IPS-NIHi7 (cell line): ENCODE measurements at regions not wholly inside any gene's neighbourhood (a gene's known extent, or its start where the extent isn't known, plus 50 kb on each side); places are given as distances from the start of the nearest gene placed in this dataset.
"Not testable (repeated sequence)": the region's sequence is repeated elsewhere in the genome, so short reads cannot be mapped to it uniquely, and the experiment has no call there.

Experiments
- DNase-seq: peaks from one replicate; pipeline ENCODE4 v3.0.0; 2012; ENCODE audit warnings: mixed read lengths; ENCODE audit errors: extremely low spot score

DNA sequence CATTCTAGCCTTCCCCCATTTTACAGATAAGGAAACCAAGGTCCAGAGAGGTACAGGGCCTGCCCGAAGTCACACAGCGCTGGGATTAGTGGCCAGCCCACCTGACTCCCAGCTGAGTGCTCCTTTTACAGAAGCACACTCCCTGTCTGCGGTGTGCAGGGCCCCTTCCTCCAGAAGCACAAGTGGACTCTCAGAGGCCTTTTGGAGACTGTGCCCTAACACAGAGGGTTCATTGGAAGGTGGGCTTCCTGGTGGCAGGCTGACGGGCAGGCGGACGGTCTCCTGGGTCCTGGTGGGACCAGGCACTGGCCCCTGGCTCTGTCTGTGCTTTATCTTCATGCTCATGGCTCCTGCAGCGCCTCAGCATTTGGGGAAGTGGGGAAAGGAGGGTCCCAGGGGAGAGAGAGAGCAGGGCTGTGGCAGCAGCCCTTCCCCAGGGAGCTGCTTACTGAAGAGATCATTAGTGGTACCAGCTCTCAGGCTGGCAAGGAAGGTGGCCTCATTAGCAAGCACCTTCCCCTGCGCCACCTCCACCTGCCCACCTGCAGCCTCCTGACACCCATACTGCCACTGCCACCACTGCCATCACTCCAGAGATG lies 83.1 kb upstream of the GOLGA6L4 start:
- DNase-seq: not testable (repeated sequence)

DNA sequence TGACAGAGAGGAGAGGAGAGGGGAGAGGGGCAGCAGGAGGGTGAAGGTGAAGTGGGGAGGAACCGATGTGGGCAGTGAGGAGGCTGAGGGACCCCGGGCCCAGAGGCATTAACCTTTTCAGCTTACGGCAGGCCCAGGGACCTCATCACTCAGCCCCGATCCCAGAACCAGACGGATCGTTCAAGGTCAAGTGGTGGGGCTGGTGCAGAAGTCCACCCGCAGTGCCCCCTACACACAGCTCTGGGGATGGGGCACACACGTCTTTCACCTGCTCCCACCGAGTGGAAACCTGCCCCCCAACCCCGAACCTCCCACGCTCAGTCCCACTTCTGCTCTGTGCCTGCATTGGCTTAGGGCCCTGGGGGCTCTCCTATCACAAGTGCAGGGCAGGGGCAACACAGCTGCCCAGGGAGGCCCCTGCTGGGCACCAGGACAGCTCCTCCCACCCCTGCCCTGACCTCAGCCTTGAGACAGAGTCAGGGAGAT lies 81.9 kb upstream of the GOLGA6L4 start:
- DNase-seq: not testable (repeated sequence)

DNA sequence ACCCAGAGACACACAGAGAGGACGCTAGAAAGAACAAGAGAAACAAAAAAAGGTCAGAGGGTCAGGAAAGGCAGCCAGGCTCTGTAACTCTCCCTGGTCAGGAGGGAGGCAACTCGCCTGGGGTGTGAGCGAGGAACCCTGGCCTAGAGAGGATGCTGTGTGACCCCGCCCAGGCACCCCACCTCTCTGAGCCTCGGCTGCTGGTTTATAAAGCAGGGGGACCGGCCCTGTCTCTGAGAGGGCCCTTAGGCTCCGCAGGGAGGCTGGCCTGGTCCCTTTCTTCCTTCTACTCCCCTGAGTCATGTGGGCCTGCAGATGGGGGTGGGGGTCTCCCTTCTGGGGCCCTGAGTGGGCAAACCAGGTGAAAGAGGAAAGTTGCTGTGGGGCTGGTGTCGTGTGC lies 81.3 kb upstream of the GOLGA6L4 start:
- DNase-seq: not testable (repeated sequence)

GRCh38 chr15:84154787-84155186 lies 80.8 kb upstream of the GOLGA6L4 start:
- not testable (repeated sequence) for DNase-seq

GRCh38 chr15:84155792-84156587 lies 79.6 kb upstream of the GOLGA6L4 start:
- not testable (repeated sequence) for DNase-seq

DNA sequence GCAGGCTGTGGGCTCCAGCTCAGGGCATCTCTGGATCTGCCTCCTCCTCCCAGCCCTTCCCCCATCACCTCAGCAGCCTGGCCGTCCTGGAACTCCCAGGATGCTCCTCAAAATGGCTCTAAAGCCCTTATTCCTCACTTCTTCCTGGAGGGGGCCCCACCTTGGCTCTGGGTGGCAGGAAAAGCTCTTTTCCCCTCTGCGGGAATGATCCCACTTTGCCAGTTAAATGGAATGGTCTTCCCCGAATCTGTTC lies 79.1 kb upstream of the GOLGA6L4 start:
- DNase-seq: not testable (repeated sequence)

DNA sequence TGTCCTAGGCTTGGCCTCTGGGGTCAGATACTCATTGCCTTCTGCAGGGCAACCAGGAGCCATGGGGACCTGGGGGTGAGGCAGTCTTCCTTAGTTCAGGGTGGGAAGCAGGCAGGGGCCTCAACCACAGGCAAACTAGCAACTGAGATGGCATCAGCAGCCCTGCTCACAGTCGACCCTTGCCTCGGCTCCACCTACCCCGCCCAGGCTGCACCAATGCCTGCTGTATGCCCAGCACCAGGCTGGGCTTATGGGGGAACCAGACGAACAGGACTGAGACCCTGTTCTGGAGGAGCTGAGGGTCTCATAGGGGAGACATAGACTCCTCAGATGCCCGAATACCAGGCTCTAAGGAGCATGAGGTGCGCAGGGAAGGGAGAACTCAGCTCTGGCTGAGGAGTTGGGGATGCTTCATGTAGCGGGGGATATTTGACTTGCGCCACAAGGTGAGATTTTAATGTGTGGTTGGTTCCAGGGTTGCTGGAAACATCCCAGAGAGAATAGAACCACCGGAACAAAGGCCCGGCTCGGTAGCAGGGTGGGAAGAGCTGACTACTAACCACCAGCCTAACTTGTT lies 78.4 kb upstream of the GOLGA6L4 start:
- not testable (repeated sequence) for DNase-seq

DNA sequence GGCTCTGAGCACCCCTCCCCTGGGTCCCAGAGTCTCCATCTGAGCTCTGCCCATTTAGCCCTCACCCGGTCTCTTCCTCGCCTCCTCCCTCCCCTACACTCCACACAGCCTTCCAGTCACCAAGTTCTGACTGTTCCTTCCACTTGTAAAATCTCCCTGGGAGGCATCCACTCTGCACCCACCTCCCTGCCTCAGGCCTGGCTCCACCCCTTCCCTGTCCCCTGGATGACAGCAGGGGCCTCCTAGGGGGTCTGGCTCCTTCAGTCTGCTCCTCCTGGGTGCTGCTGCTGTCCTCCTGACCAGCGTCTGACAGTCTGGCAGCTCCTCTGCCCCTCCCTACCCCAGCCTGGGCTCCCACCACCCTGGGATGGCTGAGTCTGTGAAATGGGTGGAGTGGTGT lies 77.7 kb upstream of the GOLGA6L4 start:
- DNase-seq: not testable (repeated sequence)

DNA sequence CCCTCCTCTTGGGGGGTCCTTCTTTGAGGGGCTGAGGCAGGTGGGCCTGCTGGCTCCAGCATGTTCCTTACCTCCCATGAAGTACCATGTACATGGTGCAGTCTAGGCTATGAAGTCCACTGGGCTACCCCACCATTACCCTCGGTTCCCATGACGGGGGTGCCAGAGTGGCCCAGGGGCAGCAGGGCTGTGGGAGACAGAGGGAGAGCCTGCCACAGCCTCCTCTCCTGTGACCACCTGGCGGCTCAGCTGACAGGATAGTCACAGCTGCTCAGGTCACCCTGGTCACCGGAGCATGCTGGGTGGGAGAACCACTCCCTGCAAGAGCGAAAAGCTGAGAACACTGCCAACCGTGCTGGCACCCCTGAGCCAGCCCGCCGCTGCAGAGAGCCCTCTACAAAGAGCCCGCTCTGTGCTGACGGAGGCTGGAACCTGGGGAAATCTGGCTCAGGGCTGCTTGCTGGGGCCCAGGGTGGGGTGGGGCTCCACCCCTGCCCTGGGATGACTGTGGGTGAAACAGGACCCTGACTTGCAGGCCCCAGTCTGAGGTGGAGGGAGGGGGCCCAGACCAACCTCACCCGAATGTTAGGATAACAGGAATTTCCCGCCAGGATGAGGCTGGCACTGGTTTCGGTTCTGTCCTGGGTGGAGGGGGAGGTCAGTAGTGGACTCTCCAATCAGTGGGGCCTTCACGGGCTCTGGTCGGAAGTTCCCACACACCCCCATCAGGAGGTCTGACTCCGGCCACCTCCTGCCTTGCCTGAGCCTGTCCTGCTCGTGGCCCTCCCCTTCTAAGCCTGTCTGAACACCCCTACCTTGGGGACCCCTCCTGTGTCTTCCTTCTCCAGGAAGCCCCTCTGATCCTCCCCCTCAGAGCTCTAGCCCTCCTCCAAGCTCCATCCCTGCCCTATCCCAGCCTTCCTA lies 76.0 kb upstream of the GOLGA6L4 start:
- not testable (repeated sequence) for DNase-seq

DNA sequence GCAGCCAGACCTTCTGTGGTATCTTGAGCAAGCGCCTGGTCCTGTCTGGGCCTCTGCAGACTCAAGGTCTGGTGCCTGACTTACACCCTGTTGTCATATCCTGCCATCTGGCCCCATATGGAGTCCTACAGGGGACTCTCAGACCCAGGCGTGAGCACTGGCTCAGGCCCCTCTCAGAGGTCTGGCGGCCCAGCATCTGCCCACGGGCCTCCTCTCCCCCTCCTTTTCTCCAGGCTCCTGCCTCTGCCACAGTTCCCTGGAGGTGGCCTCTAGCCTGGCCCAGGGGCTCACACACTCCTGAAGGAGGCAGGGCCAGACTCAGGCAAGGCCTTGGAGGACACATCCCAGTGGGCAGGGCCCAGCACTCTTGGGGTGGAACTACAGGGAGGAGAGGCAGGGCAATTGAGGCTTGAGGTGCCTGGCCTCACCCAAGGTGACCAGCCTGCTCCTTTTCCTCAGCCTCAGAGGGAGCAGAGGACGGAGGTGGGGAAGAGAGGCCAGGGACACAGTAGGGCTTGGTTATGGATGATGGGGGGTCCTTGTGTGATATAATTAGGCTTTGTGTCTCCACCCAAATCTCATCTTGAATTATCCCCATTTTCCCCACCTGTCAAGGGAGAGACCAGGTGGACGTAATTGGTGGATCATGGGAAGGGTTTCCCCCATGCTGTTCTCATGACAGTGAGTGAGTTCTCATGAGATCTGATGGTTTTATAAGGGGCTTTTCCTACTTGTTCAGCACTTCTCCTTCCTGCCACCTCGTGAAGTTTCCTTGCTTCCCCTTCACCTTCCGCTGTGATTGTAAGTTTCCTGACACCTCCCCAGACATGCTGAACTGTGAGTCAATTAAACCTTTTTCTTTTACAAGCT lies 70.9 kb upstream of the GOLGA6L4 start:
- DNase-seq: not testable (repeated sequence)

- not testable (repeated sequence) for DNase-seq
These were observed 65.5 kb upstream of the GOLGA6L4 start for GRCh38 chr15:84170029-84170428.

DNA sequence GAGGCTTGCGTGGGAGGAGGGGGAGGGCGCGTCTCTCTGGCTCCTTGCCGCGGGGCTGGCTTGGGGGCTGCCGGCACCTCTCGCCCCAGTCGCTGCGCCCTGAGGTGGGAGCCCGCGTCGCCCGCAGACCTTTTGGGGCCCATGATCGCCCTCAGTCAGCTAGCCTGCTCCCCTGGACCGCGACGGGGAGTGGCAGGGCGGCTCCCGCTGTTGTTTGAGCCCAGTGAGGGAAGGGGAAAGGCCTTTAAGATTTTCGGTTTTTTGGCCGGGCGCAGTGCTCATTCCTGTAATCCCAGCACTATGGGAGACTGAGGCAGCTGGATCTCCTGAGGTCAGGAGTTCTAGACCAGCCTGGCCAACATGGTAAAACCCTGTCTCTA lies 62.4 kb upstream of the GOLGA6L4 start:
- DNase-seq: not testable (repeated sequence)
